Renal cortex interstitium (tissue), 11 donors: ENCODE measurements at regions not wholly inside any gene's neighbourhood (a gene's known extent, or its start where the extent isn't known, plus 50 kb on each side); places are given as distances from the start of the nearest gene placed in this dataset.

ENCODE experiments used
- DNase-seq, 11 donors: peaks; one replicate each; pipeline ENCODE4 v3.0.0-alpha.2; 2013; ENCODE audit warnings: low read depth in 9 of 11, low spot score in 4 of 11; ENCODE audit errors: extremely low read depth in 1 of 11

GRCh38 chr4:83174844-83175414 is 60.4 kb upstream of the PLAC8 start:
- DNase-seq = no peak

- no peak for DNase-seq
These were observed 57.8 kb upstream of the PLAC8 start for GRCh38 chr4:83172371-83172770.

GRCh38 chr4:83171436-83172039 is 57.0 kb upstream of the PLAC8 start:
- no peak for DNase-seq

GRCh38 chr4:83170952-83171399 is 56.4 kb upstream of the PLAC8 start:
- DNase-seq = no peak
